ENCODE measurements at regions not wholly inside any gene's neighbourhood (a gene's known extent, or its start where the extent isn't known, plus 50 kb on each side); places are given as distances from the start of the nearest gene placed in this dataset.
"Not testable (repeated sequence)": the region's sequence is repeated elsewhere in the genome, so short reads cannot be mapped to it uniquely, and the experiment has no call there.

- no peak for DNase-seq
Measured at GRCh38 chr1:90864681-90865080, 147.6 kb upstream of the BARHL2 start.

- DNase-seq = no peak
Measured at GRCh38 chr1:90862782-90863181, 145.7 kb upstream of the BARHL2 start.

GRCh38 chr1:90861421-90861820 is 144.3 kb upstream of the BARHL2 start:
- DNase-seq = not testable (repeated sequence)

GRCh38 chr1:90856463-90857007 is 139.4 kb upstream of the BARHL2 start:
- DNase-seq = no peak

GRCh38 chr1:90854397-90854924 is 137.4 kb upstream of the BARHL2 start:
- no peak for DNase-seq

GRCh38 chr1:90851711-90852050 is 134.6 kb upstream of the BARHL2 start:
- no peak for DNase-seq

GRCh38 chr1:90850898-90851710 is 134.0 kb upstream of the BARHL2 start:
- DNase-seq = peak; percentile 87

GRCh38 chr1:90850181-90850897 is 133.2 kb upstream of the BARHL2 start:
- DNase-seq = peak; percentile 17

- DNase-seq = no peak
Measured at GRCh38 chr1:90841473-90841872, 124.4 kb upstream of the BARHL2 start.

- no peak for DNase-seq
Measured at GRCh38 chr1:90840352-90840751, 123.2 kb upstream of the BARHL2 start.

- no peak for DNase-seq
Measured at GRCh38 chr1:90839323-90839722, 122.2 kb upstream of the BARHL2 start.

- no peak for DNase-seq
Measured at GRCh38 chr1:90838720-90839119, 121.6 kb upstream of the BARHL2 start.

GRCh38 chr1:90837420-90837819 is 120.3 kb upstream of the BARHL2 start:
- DNase-seq = no peak

GRCh38 chr1:90836345-90836679 is 119.2 kb upstream of the BARHL2 start:
- DNase-seq = no peak

GRCh38 chr1:90835661-90836344 is 118.7 kb upstream of the BARHL2 start:
- DNase-seq = no peak

GRCh38 chr1:90834886-90835660 is 118.0 kb upstream of the BARHL2 start:
- DNase-seq = peak; percentile 11

- DNase-seq = no peak
Measured at GRCh38 chr1:90834354-90834885, 117.3 kb upstream of the BARHL2 start.

- DNase-seq = no peak
Measured at GRCh38 chr1:90833466-90834110, 116.5 kb upstream of the BARHL2 start.

- peak; percentile 15 for DNase-seq
Measured at GRCh38 chr1:90831910-90832309, 114.8 kb upstream of the BARHL2 start.

- peak; percentile 45 for DNase-seq
Measured at GRCh38 chr1:90826834-90827233, 109.7 kb upstream of the BARHL2 start.

- no peak for DNase-seq
Measured at GRCh38 chr1:90826024-90826423, 108.9 kb upstream of the BARHL2 start.

- no peak for DNase-seq
Measured at GRCh38 chr1:90824551-90824950, 107.4 kb upstream of the BARHL2 start.

Measured in hematopoietic multipotent progenitor cell treated with erythropoietin and hydrocortisone succinate and interleukin-3 and kit ligand, for 6 days (in vitro differentiated cells).